ENCODE measurements at regions not wholly inside any gene's neighbourhood (a gene's known extent, or its start where the extent isn't known, plus 50 kb on each side); places are given as distances from the start of the nearest gene placed in this dataset.

DNA sequence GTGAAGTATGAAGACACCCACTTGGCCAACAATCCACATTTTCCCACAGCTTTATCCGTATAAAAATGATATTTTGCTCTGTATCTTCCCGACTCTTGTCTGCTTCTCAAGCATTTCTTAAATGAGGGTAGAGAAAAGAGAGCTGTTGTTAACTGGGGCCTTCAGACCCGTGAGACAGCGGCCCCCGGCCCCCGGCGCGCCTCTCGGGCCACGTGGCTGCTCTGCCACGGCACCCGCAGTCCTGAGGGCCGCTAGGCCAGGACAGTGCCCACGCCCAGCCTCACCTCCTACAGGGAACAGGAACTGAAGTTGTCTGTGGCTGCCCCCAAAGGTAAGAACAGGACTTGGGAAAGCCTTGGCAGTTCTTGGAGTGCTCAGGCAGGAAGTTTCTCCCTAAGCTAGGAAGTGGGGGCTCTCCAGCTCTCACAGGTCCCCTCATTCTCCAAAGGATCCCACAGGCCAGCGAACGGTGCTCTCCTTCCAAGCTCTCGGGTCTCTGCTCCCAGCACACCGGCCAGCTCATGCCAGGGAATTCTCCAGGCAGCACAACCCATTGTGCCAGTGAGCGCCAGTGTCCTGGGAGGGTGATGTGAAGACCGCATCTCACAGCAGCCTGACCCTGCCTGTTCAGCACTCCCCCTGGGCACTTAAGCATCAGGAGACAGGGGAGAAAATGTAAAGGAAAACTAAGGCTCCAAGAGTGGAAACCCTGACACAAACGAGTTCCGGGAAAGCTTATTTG lies 230.3 kb upstream of the PFKP start:
- Histone ChIP-seq H3K27ac (no peak overlapping the region), H3K4me1 (no peaks in the 10 kb centered on the region), H3K27me3 (no peaks in the 10 kb centered on the region), H3K36me3 (no peaks in the 10 kb centered on the region), H3K4me3 (no peak overlapping the region), H3K9me3 (no peaks in the 10 kb centered on the region)
- ATAC-seq (peak in 1 of 4 donors; percentile 19), DNase-seq (no peak)
- TF ChIP-seq, protein P1, sequence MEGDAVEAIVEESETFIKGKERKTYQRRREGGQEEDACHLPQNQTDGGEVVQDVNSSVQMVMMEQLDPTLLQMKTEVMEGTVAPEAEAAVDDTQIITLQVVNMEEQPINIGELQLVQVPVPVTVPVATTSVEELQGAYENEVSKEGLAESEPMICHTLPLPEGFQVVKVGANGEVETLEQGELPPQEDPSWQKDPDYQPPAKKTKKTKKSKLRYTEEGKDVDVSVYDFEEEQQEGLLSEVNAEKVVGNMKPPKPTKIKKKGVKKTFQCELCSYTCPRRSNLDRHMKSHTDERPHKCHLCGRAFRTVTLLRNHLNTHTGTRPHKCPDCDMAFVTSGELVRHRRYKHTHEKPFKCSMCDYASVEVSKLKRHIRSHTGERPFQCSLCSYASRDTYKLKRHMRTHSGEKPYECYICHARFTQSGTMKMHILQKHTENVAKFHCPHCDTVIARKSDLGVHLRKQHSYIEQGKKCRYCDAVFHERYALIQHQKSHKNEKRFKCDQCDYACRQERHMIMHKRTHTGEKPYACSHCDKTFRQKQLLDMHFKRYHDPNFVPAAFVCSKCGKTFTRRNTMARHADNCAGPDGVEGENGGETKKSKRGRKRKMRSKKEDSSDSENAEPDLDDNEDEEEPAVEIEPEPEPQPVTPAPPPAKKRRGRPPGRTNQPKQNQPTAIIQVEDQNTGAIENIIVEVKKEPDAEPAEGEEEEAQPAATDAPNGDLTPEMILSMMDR (IDR thresholded peaks at IDR 0.05) = no peak
- TF ChIP-seq POLR2A (IDR thresholded peaks at IDR 0.05) = no peak
- 72% methylated on average over 17 of the region's 22 CpGs for WGBS (ENCODE audit: insufficient coverage, low coverage, low lambda C conversion rate, missing lambda C conversion rate)
- intact Hi-C loops (cut with DNase I) = no loop called here

DNA sequence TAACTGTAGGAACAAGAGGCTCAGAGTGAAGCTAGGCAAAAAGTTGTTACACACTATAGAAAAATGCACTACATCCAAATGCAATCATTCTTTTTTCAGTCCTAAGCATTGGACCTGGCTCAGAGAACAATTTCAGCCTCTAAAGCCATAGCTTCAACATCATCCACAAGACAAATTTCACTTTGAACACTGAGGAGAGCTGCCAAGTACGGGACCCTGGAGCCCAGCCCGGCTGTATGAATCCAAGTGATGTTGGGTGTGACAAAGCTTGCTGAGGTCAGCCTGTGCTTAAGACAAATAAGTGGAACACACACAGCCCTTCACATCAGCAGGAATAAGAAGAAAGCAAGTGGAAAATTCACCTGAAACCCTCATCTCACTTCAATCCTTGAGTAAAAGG lies 233.1 kb upstream of the PFKP start:
- ATAC-seq = no peak
- no peaks in the 10 kb centered on the region for H3K4me1 ChIP-seq
- intact Hi-C loops (cut with DNase I) = no loop called here
- WGBS (ENCODE audit: insufficient coverage, low coverage, low lambda C conversion rate, missing lambda C conversion rate) = 100% methylated on average over 1 of the region's 2 CpGs
- H3K27ac ChIP-seq = no peak overlapping the region
- H3K36me3 ChIP-seq = no peaks in the 10 kb centered on the region
- no peak for TF ChIP-seq POLR2A (IDR thresholded peaks at IDR 0.05)
- TF ChIP-seq, protein P1 (IDR thresholded peaks at IDR 0.05) = no peak
- no peak for DNase-seq
- no peaks in the 10 kb centered on the region for H3K27me3 ChIP-seq
- no peaks in the 10 kb centered on the region for H3K9me3 ChIP-seq
- no peak overlapping the region for H3K4me3 ChIP-seq

DNA sequence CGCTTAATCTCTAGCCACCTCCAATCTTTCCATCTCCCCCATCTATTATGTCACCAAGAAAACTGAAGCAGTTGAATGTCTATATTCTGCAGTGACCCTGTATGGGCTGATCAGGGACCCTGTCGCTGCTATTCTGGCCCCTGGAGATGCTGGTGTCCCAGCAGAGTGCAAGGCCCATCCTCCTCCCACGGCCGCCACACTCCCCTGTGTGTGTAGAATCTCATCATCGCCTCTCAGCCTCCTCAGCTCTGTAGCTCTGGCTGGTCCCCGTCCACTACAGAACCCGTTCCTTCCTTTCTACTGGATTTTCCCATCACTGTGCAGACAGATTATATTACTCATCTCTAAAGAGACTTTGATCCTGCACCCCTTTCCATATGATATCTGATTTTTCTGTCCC lies 235.8 kb upstream of the PFKP start:
- Histone ChIP-seq H3K27me3 (no peaks in the 10 kb centered on the region), H3K9me3 (no peaks in the 10 kb centered on the region), H3K36me3 (no peaks in the 10 kb centered on the region), H3K27ac (no peak overlapping the region), H3K4me3 (no peak overlapping the region), H3K4me1 (no peaks in the 10 kb centered on the region)
- 51% methylated on average over 6 of the region's 7 CpGs for WGBS (ENCODE audit: insufficient coverage, low coverage, low lambda C conversion rate, missing lambda C conversion rate)
- no peak for TF ChIP-seq POLR2A (IDR thresholded peaks at IDR 0.05)
- TF ChIP-seq, protein P1 (IDR thresholded peaks at IDR 0.05) = no peak
- ATAC-seq (no peak), DNase-seq (no peak)
- intact Hi-C loops (cut with DNase I) = no loop called here

DNA sequence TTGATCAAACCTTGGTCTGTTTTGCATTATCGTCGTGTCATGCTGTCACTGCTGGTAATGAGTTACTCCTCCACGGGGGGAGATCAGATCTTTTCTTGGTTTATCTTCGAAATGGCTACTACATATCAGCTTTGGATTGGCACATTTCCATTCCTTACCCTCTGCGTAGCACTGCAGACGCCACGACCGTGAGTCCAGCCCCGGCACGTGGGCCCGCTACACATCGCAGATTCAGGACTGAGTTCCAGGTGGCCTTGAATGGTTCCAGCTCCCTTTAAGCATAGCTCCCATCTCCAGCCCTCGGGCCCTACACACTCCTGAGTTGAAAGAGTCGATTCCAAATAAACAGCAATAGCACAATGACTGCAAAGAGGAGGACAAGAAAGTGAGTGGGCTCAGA lies 238.6 kb upstream of the PFKP start:
- TF ChIP-seq, protein P1 (IDR thresholded peaks at IDR 0.05) = no peak
- no peak for TF ChIP-seq POLR2A (IDR thresholded peaks at IDR 0.05)
- H3K27me3 ChIP-seq = no peaks in the 10 kb centered on the region
- H3K4me1 ChIP-seq = no peaks in the 10 kb centered on the region
- no peak overlapping the region for H3K27ac ChIP-seq
- H3K9me3 ChIP-seq = no peaks in the 10 kb centered on the region
- ATAC-seq (no peak), DNase-seq (no peak)
- intact Hi-C loops (cut with DNase I) = no loop called here
- H3K36me3 ChIP-seq = no peaks in the 10 kb centered on the region
- WGBS (ENCODE audit: insufficient coverage, low coverage, low lambda C conversion rate, missing lambda C conversion rate) = 53% methylated on average over 7 of the region's 14 CpGs
- H3K4me3 ChIP-seq = no peak overlapping the region

Data from right lobe of liver (tissue), 6 donors.